ENCODE measurements at regions not wholly inside any gene's neighbourhood (a gene's known extent, or its start where the extent isn't known, plus 50 kb on each side); places are given as distances from the start of the nearest gene placed in this dataset.
A peak's percentile ranks its signal among the peaks of the same experiment; 100 is the strongest.

DNA sequence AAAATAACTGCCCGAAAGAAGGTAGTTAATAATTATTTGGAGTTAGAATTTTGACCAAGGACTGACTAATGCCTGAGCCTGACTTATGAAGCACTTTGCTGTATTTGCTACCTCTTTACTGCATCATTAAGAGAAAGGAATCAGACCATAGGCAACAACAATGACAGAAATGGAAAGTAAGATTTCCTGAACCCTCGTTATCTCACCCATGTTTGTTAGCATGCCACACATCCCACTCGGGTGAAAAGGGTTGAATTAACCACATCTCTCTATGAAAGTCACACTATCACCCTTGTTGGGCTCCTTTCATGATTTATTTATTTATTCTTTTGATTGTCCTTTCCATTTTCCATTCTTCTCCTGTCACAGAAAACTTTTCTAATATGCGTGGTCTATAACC lies 59.6 kb downstream of the OLIG3 start:
- no peak for TF ChIP-seq GATA2 (IDR thresholded peaks at IDR 0.05; ENCODE audit: low read depth, low read length)
- no peak for TF ChIP-seq GATA3 (IDR thresholded peaks at IDR 0.05; ENCODE audit: low read depth, low read length)

DNA sequence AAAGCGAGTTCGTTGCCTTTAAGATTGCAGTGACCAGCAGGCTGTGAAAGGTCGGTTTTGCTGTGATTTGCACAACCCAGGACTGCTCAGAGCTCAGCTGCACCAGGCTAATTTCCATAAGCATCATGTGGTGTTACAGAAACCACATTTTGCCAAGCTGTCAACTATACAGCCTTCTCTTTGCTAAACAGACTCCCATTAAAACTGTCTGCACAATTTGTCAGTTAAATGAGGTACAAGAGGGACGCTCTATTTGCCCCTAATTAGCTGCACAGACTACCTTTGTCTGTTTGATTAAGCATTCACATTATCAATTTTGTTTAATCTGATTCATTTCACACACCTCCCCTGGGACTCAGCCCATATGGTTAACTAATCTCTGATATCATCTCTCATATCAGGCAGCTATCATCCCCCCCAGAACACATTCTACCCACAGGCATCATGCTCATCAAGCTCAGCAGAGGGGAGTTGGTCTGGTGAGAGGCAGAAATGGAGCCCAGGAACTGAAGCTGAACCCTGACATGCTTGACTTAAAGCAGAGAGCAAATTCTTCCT lies 62.1 kb downstream of the OLIG3 start:
- TF ChIP-seq GATA3 (IDR thresholded peaks at IDR 0.05; ENCODE audit: low read depth, low read length): peak; percentile 72
- TF ChIP-seq GATA2 (IDR thresholded peaks at IDR 0.05; ENCODE audit: low read depth, low read length): peak; percentile 51

DNA sequence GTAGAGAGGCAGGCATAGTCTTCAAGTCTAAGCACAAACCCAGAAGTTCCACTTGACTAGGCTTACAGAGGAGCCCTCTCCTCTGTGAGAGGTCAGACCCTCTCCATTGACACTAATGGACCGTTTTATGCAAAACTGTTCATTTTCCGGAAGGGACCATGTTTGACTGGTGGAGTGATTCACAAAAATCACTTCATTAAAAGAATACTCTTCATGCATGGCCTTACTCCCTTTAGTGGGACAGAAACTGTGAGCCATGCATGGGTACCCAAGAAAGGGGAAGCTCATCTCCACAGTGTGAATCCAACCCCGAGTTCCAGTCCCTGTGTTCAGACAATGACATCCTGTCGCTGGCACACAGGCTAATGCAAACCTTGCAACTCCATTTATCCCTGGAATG lies 63.2 kb downstream of the OLIG3 start:
- TF ChIP-seq GATA2 (IDR thresholded peaks at IDR 0.05; ENCODE audit: low read depth, low read length) (no peak), GATA3 (IDR thresholded peaks at IDR 0.05; ENCODE audit: low read depth, low read length) (no peak)

GRCh38 chr6:137427656-137428290 lies 66.4 kb downstream of the OLIG3 start:
- TF ChIP-seq GATA2 (IDR thresholded peaks at IDR 0.05; ENCODE audit: low read depth, low read length) (peak; percentile 86), GATA3 (IDR thresholded peaks at IDR 0.05; ENCODE audit: low read depth, low read length) (peak; percentile 78)

- TF ChIP-seq GATA3 (IDR thresholded peaks at IDR 0.05; ENCODE audit: low read depth, low read length) (no peak), GATA2 (IDR thresholded peaks at IDR 0.05; ENCODE audit: low read depth, low read length) (no peak)
Measured at GRCh38 chr6:137426007-137426689, 68.0 kb downstream of the OLIG3 start.

DNA sequence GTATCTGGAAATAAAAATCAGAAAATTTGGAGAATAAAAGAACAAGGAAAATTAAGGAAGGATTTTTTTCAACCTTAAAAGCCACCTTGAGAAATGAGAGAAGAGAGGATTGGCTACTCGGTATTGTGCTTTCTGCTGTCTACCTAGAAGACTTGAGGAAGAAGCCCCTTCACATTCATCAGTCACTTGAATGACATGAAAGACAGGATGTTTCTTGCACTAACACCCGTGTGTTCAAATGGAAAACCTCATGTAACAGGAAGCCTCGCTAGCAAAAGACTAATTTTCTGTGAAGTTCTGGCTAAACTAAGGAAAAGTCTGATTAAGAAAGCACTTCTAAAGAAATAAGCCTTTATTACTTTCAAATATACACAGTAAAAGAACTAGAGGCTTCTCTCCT lies 69.9 kb downstream of the OLIG3 start:
- no peak for TF ChIP-seq GATA3 (IDR thresholded peaks at IDR 0.05; ENCODE audit: low read depth, low read length)
- no peak for TF ChIP-seq GATA2 (IDR thresholded peaks at IDR 0.05; ENCODE audit: low read depth, low read length)

DNA sequence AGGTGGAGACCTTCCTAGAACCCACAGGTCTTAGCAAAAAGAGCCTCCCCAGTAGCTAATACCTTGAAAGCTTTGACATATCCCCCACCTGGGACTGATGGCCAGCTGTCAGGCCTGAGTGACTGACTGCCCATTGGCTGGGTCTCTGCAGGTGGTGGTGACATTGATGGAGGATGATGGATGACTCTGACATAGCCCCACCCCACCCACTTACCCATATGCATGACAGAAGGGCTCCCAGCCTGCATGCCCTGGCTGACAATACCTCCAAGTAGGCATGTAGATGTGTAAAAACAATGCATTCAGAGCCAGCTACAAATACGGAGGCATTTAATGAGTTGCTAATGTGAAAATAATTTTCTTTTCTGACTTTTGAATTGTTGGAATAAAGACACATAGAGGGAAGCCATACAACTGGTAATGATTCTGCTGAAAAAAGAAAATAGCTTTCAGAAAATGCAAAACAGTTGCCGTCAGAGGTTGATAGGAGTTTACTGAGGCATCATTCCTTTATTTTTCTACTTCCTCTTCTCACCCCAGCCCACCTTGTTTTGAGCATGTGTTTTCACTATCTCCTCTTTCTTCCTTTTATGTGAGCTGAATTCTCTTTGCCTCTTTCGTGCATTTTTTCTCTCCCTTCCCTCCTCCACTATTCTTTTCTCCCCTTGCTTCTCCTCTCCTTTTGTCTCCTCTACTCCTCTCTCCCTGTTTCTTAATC lies 70.6 kb downstream of the OLIG3 start:
- TF ChIP-seq GATA3 (IDR thresholded peaks at IDR 0.05; ENCODE audit: low read depth, low read length) (no peak), GATA2 (IDR thresholded peaks at IDR 0.05; ENCODE audit: low read depth, low read length) (no peak)

- no peak for TF ChIP-seq GATA3 (IDR thresholded peaks at IDR 0.05; ENCODE audit: low read depth, low read length)
- TF ChIP-seq GATA2 (IDR thresholded peaks at IDR 0.05; ENCODE audit: low read depth, low read length): no peak
Measured at GRCh38 chr6:137417396-137417795, 76.8 kb downstream of the OLIG3 start.

- TF ChIP-seq GATA2 (IDR thresholded peaks at IDR 0.05; ENCODE audit: low read depth, low read length): no peak
- TF ChIP-seq GATA3 (IDR thresholded peaks at IDR 0.05; ENCODE audit: low read depth, low read length): no peak
Measured at GRCh38 chr6:137416376-137417109, 77.7 kb downstream of the OLIG3 start.

- TF ChIP-seq GATA2 (IDR thresholded peaks at IDR 0.05; ENCODE audit: low read depth, low read length): no peak
- TF ChIP-seq GATA3 (IDR thresholded peaks at IDR 0.05; ENCODE audit: low read depth, low read length): no peak
Measured at GRCh38 chr6:137415834-137416190, 78.4 kb downstream of the OLIG3 start.

GRCh38 chr6:137415127-137415833 lies 78.9 kb downstream of the OLIG3 start:
- no peak for TF ChIP-seq GATA3 (IDR thresholded peaks at IDR 0.05; ENCODE audit: low read depth, low read length)
- TF ChIP-seq GATA2 (IDR thresholded peaks at IDR 0.05; ENCODE audit: low read depth, low read length): no peak

- no peak for TF ChIP-seq GATA3 (IDR thresholded peaks at IDR 0.05; ENCODE audit: low read depth, low read length)
- no peak for TF ChIP-seq GATA2 (IDR thresholded peaks at IDR 0.05; ENCODE audit: low read depth, low read length)
Measured at GRCh38 chr6:137414599-137414998, 79.6 kb downstream of the OLIG3 start.

- TF ChIP-seq GATA2 (IDR thresholded peaks at IDR 0.05; ENCODE audit: low read depth, low read length) (no peak), GATA3 (IDR thresholded peaks at IDR 0.05; ENCODE audit: low read depth, low read length) (no peak)
Measured at GRCh38 chr6:137413482-137413881, 80.7 kb downstream of the OLIG3 start.
